ENCODE measurements at regions not wholly inside any gene's neighbourhood (a gene's known extent, or its start where the extent isn't known, plus 50 kb on each side); places are given as distances from the start of the nearest gene placed in this dataset.

DNA sequence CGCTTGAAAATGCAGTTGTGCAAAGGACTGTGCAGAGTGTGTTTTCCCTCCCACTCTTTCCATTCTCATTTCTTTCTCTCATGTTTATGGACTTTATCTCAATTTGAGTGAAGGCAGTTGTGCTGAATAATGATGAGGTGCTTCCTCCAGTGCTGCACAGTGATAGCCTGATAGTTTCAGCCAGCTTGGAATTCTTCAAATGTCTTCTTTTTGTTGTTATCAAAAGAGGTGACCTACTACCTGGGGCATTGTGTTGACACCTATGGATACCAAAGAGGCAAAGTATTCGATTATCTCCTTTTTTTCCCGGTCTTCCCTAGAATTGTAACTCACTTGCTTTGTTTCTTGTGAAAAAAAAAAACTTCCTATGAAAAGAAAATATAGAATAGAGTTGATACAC, 132.6 kb upstream of the ESRRG start:
- DNase-seq (ENCODE audit: low spot score): no peak

DNA sequence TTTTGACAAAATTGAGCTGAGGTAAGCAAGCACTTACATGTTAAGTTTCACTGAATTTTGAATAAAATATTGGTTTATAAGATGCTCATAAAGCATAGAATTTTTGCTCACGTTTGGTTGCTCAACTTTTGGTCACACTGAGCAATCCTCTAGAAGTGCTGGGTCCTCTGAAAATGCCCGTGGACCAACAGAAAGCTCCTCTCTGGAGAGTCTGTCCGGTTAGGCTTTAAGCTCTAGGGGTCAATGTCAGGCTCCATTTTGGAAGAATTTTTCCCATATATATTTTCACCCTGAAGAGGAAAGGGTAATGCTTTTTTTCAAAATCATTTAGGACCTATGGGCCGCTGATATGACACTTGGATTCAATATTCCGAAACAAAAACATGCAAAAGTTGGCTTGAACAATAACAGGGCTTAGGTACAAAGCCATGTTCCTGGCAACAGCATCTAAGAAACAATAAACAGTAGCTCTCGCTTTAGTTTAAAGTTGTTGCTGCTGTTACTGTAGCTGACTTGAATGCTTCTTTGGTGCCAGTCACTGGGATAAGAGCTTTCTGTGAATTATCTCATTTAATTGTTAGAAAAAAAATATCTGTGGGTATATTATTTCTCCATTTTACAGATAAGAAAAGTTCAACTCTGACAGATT, 131.7 kb upstream of the ESRRG start:
- DNase-seq (ENCODE audit: low spot score): no peak

GRCh38 chr1:216851073-216851472, 127.8 kb upstream of the ESRRG start:
- no peak for DNase-seq (ENCODE audit: low spot score)

GRCh38 chr1:216849146-216849545, 125.9 kb upstream of the ESRRG start:
- no peak for DNase-seq (ENCODE audit: low spot score)

DNA sequence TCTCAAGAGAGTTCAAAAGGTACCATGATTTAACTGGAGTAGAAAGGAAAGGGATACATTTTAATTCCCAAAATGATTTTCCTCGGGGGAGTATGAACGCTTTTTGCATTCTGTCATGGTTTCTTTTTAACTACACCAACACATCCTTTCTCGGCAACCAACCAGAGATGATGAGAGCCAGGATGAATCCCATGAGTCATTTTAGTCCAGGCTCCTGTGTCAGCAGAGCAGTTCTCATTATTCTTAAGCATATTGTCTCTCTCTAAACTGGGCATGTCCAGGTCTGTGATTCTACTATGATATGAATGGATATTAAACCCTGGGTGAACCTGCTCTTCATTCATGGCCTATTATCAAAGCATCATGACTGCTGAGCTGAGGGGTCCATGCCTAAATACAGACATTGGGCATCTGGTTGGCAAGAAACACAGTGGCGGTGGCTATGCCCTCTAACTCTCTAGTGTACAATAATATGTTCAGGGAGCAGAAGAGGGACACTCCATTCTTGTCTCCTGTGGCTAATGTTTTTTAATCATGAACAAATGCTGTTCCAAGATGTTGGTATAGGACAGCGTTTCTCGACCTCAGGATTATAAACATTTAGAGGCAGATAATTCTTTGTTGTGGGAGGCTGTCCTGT, 124.3 kb upstream of the ESRRG start:
- DNase-seq (ENCODE audit: low spot score): no peak

GRCh38 chr1:216846339-216846738, 123.1 kb upstream of the ESRRG start:
- no peak for DNase-seq (ENCODE audit: low spot score)

GRCh38 chr1:216843409-216843808, 120.2 kb upstream of the ESRRG start:
- DNase-seq (ENCODE audit: low spot score): no peak

- no peak for DNase-seq (ENCODE audit: low spot score)
These were observed 117.9 kb upstream of the ESRRG start for GRCh38 chr1:216841165-216841564.

DNA sequence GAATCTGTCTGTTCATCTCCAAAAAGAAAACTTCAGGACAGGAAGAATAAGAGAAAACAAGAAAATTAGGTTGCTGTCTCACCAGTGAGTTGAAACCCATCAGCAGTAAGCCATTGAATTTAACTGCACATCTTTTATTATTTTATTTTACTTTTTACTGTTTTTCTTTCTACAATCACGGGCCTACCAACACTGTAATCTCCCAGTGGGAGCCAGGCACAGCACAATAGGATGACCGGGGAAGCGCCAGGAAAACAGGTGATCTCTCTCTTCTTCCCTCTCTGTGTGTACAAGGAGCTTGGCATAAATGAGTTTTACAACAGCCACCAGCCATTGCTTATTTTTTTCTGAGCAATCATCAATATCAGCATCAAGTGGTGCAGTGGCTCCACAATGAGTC, 113.1 kb upstream of the ESRRG start:
- no peak for DNase-seq (ENCODE audit: low spot score)

DNA sequence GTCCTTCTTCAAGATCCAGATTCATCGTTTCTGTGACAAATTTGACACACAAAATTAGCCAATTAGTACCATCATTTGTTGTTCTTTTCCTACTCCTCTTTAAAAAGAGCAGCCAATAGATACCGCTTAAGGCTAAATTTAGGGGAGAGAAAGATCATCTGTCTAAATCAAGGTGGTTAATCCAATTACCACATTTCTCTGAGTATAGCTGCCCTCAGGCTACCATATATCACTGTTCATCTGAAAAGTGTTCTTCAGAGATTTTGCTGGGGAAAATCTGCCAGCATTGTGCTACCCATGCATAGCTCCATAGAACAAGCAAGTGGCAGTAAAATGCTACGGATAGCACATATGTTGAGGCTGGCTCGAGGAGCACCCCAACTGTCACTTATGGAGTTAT, 110.3 kb upstream of the ESRRG start:
- no peak for DNase-seq (ENCODE audit: low spot score)

- no peak for DNase-seq (ENCODE audit: low spot score)
These were observed 109.0 kb upstream of the ESRRG start for GRCh38 chr1:216832192-216832591.

DNA sequence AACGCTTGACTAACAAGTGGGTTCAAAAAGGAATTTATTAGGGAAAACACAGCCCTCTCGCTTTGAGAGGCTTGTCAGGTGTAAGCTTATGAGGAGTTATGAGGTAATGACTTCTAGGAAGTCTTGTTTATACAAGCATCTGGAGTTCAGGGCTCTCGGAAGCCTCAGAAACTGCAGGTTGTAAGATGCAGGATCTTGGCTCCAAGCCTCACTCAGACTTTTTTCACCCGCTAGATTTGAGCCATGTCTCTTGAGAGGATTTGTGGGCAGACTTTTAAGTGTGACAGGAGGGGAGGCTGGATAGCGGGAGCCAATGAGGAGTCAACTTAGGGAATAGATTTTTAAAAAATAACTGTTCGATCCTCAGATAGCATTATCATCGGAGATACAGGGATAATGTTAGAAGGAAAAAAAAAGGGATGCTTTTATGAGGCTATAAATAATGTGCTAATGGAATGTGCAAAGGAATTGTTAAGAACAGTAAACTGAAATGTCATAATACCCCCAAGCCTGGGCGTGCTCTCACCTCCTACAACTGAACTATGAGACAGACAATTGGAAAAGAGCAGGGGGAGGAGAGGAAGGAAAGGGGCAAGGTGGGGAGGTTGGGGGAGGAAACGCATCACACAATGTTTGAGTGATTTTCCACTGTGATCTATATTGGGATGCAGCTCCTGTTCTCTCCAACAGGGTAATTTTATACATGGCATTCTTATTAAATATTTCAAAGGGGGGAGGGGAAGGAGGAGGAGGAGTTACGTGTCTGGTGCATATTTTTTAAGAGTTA, 107.4 kb upstream of the ESRRG start:
- DNase-seq (ENCODE audit: low spot score): no peak

DNA sequence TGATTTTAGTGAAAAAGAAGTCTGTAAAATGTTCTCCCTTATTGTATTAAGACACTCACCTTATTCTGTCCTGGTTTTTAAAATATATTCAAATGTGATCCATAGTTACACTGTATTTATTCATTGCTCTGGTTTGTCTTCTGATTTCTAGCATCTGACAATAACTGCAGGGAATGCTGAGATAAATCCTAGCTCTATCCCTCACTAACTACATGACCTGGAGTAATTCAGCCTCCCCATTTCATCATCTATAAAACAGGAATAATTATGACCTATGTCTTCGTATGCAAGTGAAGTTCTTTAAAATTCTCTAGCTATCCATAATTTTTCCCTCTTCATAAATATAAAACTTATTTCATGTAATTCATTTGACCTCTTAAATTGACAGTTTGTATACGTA, 104.0 kb upstream of the ESRRG start:
- no peak for DNase-seq (ENCODE audit: low spot score)

GRCh38 chr1:216826646-216827045, 103.4 kb upstream of the ESRRG start:
- DNase-seq (ENCODE audit: low spot score): no peak

DNA sequence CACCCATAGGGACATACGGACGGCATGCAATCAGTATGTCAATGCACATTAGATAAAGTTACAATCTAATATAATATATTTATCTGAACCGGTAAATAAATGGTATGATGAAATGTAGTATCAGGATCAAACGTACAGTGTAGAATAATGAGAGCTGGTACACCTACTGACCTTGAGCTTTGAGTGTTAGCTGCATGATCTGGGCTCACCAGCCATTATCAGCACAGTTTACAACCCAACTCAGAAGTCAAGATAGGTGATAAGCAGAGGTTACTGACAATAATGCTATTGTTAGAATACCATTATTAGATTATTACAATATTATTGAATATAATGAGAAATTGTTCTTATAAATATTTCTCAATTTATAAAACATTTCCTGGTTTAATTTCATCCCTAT, 103.0 kb upstream of the ESRRG start:
- DNase-seq (ENCODE audit: low spot score): no peak

- DNase-seq (ENCODE audit: low spot score): no peak
These were observed 102.3 kb upstream of the ESRRG start for GRCh38 chr1:216825557-216825956.

- no peak for DNase-seq (ENCODE audit: low spot score)
These were observed 101.3 kb upstream of the ESRRG start for GRCh38 chr1:216824511-216824910.

DNA sequence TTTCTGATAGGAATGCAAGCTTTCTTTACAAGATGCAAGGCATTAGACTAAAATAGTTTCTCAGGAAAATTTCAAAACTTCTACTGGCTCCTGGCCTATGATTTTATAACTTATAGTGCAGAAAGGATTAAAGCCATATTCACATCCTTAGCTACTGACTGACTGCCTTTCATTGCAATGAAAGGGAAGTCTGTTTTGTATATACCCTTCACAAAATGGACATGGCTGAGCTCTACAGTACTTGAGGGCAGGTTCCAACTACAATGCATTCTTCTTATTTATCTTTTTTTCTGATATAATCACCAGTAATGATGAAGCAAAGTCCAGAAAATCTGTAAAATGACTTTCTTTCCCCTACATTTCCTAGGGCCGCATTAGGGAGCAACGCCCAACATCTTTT, 100.5 kb upstream of the ESRRG start:
- DNase-seq (ENCODE audit: low spot score): no peak

- no peak for DNase-seq (ENCODE audit: low spot score)
These were observed 99.3 kb upstream of the ESRRG start for GRCh38 chr1:216822480-216822879.

- no peak for DNase-seq (ENCODE audit: low spot score)
These were observed 97.1 kb upstream of the ESRRG start for GRCh38 chr1:216820345-216820744.

GRCh38 chr1:216818284-216818683, 95.1 kb upstream of the ESRRG start:
- no peak for DNase-seq (ENCODE audit: low spot score)

- peak; percentile 65 for DNase-seq (ENCODE audit: low spot score)
These were observed 92.3 kb upstream of the ESRRG start for GRCh38 chr1:216815260-216816131.

All from globus pallidus (tissue), 1 donor.